PC-3 (cell line): ENCODE measurements at regions not wholly inside any gene's neighbourhood (a gene's known extent, or its start where the extent isn't known, plus 50 kb on each side); places are given as distances from the start of the nearest gene placed in this dataset.

Source experiments
- ATAC-seq: fragments of 200-7000 bp; cut with Tn5 transposase; 2 replicates; pipeline ENCODE4 v1.9.1; 2020; ENCODE audit warnings: mild to moderate bottlenecking, moderate library complexity
- BruUV-seq: library from RNA; stranded (reverse); fragments of 400-500 nt; replicated peaks from 2 replicates; lab custom pipeline; 2021; lab: Mats Ljungman, UMichigan
- CTCF ChIA-PET: fragments of 300-600 bp; sonication (Branson Sonifier 250); formaldehyde crosslinking; loops from one replicate; lab custom pipeline; 2022; ENCODE audit warnings: antibody characterized with exemption; lab: Charles Lee
- POLR2A ChIA-PET: fragments of 300-600 bp; sonication (Branson Sonifier 250); formaldehyde crosslinking; loops from one replicate; lab custom pipeline; 2022; ENCODE audit warnings: antibody characterized with exemption; ENCODE audit not compliant: unreplicated experiment; lab: Charles Lee
- DNase-seq: peaks from one replicate; pipeline ENCODE4 v3.0.0-alpha.2; 2015
- H2AFZ ChIP-seq: fragments of 300-600 bp; sonication (generic); 2 replicates; pipeline ENCODE4 v1.6.0; 2016; ENCODE audit warnings: antibody characterized with exemption, low read length
- H3F3A ChIP-seq: fragments of 300-600 bp; sonication (generic); one replicate; pipeline ENCODE4 v1.6.0; 2017; ENCODE audit warnings: antibody characterized with exemption, low read length, control low read depth, mild to moderate bottlenecking; ENCODE audit not compliant: unreplicated experiment
- H3K27ac ChIP-seq: fragments of 300-600 bp; sonication (generic); 2 replicates; pipeline ENCODE4 v1.5.1; 2016; ENCODE audit warnings: mild to moderate bottlenecking, low read length
- H3K27me3 ChIP-seq: fragments of 300-600 bp; sonication (generic); 2 replicates; pipeline ENCODE4 v1.6.1; 2016; ENCODE audit warnings: low read length, mixed read lengths
- H3K36me3 ChIP-seq: fragments of 300-600 bp; sonication (generic); 2 replicates; pipeline ENCODE4 v1.6.1; 2016; ENCODE audit warnings: low read depth, mixed run types, low read length, mixed read lengths
- H3K4me1 ChIP-seq: fragments of 300-600 bp; sonication (generic); 2 replicates; pipeline ENCODE4 v1.5.1; 2016; ENCODE audit warnings: low read length; ENCODE audit not compliant: insufficient read depth
- H3K4me2 ChIP-seq: fragments of 300-600 bp; sonication (generic); 2 replicates; pipeline ENCODE4 v1.6.0; 2016; ENCODE audit warnings: low read length
- H3K4me3 ChIP-seq: fragments of 300-600 bp; sonication (generic); 2 replicates; pipeline ENCODE4 v1.5.1; 2016; ENCODE audit warnings: mild to moderate bottlenecking, low read length, mixed read lengths
- H3K79me2 ChIP-seq: fragments of 300-600 bp; sonication (generic); 2 replicates; pipeline ENCODE4 v1.6.1; 2017; ENCODE audit warnings: low read length, mixed read lengths
- H3K9ac ChIP-seq: fragments of 300-600 bp; sonication (generic); 2 replicates; pipeline ENCODE4 v1.6.0; 2016; ENCODE audit warnings: mild to moderate bottlenecking, low read length
- H3K9me2 ChIP-seq: fragments of 300-600 bp; sonication (generic); replicated peaks from 2 replicates; pipeline ENCODE4 v1.6.1; 2016; ENCODE audit warnings: mixed run types, low read length, mixed read lengths
- H3K9me3 ChIP-seq: fragments of 300-600 bp; sonication (generic); 2 replicates; pipeline ENCODE4 v1.6.1; 2016; ENCODE audit warnings: low read length, mixed read lengths
- H4K20me1 ChIP-seq: fragments of 300-600 bp; sonication (generic); 2 replicates; pipeline ENCODE4 v1.6.1; 2016; ENCODE audit warnings: low read length, mixed read lengths
- EZH2 ChIP-seq: fragments of 300-600 bp; sonication (generic); IDR thresholded peaks from one replicate; pipeline ENCODE4 v1.6.1; 2017; ENCODE audit warnings: antibody characterized with exemption, mild to moderate bottlenecking, low read length; ENCODE audit not compliant: unreplicated experiment
- EZH2phosphoT487 ChIP-seq: fragments of 300-600 bp; sonication (generic); IDR thresholded peaks from 2 replicates; pipeline ENCODE4 v1.6.1; 2018; ENCODE audit warnings: mild to moderate bottlenecking, antibody characterized with exemption, low read length, borderline replicate concordance
- intact Hi-C: fragments of 100-400 bp; cut with micrococcal nuclease; formaldehyde crosslinking; loops from 2 replicates; pipeline ENCODE4 v1.9.0; 2023
- TF ChIP-seq, protein P1 (sequence below): fragments of 300-600 bp; sonication (generic); conservative IDR thresholded peaks from 2 replicates; pipeline ENCODE4 v1.5.1; 2017; ENCODE audit warnings: antibody characterized with exemption, low read depth, mild to moderate bottlenecking, low read length

DNA sequence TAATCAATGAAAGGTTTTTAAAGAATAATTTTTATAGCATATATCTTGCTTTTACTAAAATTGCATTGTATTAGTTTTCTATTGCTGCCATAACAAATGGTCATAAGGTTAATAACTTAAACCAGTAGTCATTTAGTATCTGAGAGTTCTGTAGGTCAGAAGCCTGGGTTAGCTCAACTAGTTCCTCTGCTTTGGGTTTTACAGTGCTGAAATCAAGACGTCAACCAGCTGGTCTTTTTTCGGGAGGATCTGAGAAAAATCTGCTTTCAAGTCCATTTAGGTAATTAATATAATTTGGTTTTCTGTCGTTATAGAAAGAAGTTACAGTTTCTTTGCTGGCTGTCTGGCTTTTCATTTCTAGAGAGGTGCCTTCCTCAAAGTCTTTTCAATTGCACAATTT is 577.7 kb downstream of the MRPL39 start:
- H3K79me2 ChIP-seq = no peaks in the 10 kb centered on the region
- no peaks in the 10 kb centered on the region for H3K4me1 ChIP-seq
- H2AFZ ChIP-seq = no peak overlapping the region
- H3K4me3 ChIP-seq = no peak overlapping the region
- no peaks in the 10 kb centered on the region for H3K9me3 ChIP-seq
- no TSS peak for BruUV-seq
- no peaks in the 10 kb centered on the region for H3F3A ChIP-seq
- H3K27me3 ChIP-seq = no peaks in the 10 kb centered on the region
- ChIA-PET POLR2A (no interaction called here), CTCF (no interaction called here)
- ATAC-seq = no peak
- H4K20me1 ChIP-seq = no peaks in the 10 kb centered on the region
- no peak overlapping the region for H3K27ac ChIP-seq
- TF ChIP-seq, protein P1, sequence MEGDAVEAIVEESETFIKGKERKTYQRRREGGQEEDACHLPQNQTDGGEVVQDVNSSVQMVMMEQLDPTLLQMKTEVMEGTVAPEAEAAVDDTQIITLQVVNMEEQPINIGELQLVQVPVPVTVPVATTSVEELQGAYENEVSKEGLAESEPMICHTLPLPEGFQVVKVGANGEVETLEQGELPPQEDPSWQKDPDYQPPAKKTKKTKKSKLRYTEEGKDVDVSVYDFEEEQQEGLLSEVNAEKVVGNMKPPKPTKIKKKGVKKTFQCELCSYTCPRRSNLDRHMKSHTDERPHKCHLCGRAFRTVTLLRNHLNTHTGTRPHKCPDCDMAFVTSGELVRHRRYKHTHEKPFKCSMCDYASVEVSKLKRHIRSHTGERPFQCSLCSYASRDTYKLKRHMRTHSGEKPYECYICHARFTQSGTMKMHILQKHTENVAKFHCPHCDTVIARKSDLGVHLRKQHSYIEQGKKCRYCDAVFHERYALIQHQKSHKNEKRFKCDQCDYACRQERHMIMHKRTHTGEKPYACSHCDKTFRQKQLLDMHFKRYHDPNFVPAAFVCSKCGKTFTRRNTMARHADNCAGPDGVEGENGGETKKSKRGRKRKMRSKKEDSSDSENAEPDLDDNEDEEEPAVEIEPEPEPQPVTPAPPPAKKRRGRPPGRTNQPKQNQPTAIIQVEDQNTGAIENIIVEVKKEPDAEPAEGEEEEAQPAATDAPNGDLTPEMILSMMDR = no peak
- TF ChIP-seq EZH2 = no peak
- TF ChIP-seq EZH2phosphoT487 = no peak
- intact Hi-C loops = no loop called here
- no peak overlapping the region for H3K9ac ChIP-seq
- DNase-seq = no peak
- no peaks in the 10 kb centered on the region for H3K9me2 ChIP-seq
- H3K36me3 ChIP-seq = no peaks in the 10 kb centered on the region
- H3K4me2 ChIP-seq = no peak overlapping the region

DNA sequence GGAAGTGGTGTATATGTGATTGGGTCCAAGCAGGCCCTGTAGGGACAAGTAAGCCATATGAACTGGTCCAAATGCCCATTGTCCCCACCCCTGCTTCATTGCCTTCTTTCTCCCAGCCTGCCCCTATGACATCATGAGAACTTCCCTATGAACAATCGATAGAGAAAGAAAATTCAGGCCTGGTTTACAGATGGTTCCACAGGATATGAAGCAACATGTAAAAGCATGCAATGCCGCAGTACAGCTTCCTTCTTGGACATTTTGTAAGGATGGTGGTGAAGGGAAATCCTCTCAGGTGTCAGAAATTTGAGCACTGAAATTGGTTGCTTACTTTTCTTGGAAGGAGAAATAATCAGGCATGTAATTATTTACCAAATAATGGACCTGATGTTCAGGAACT is 581.7 kb downstream of the MRPL39 start:
- Histone ChIP-seq H3K9me3 (no peaks in the 10 kb centered on the region), H4K20me1 (no peaks in the 10 kb centered on the region), H3K27me3 (no peaks in the 10 kb centered on the region), H3K9me2 (no peaks in the 10 kb centered on the region), H2AFZ (no peak overlapping the region), H3K79me2 (no peaks in the 10 kb centered on the region), H3K4me2 (no peak overlapping the region), H3K27ac (no peak overlapping the region), H3K4me1 (no peaks in the 10 kb centered on the region), H3K36me3 (no peaks in the 10 kb centered on the region), H3F3A (no peaks in the 10 kb centered on the region), H3K4me3 (no peak overlapping the region), H3K9ac (no peak overlapping the region)
- no TSS peak for BruUV-seq
- intact Hi-C loops = no loop called here
- no peak for TF ChIP-seq EZH2phosphoT487
- TF ChIP-seq, protein P1 = no peak
- TF ChIP-seq EZH2 = no peak
- POLR2A ChIA-PET = no interaction called here
- ATAC-seq (no peak), DNase-seq (no peak)
- CTCF ChIA-PET = no interaction called here

DNA sequence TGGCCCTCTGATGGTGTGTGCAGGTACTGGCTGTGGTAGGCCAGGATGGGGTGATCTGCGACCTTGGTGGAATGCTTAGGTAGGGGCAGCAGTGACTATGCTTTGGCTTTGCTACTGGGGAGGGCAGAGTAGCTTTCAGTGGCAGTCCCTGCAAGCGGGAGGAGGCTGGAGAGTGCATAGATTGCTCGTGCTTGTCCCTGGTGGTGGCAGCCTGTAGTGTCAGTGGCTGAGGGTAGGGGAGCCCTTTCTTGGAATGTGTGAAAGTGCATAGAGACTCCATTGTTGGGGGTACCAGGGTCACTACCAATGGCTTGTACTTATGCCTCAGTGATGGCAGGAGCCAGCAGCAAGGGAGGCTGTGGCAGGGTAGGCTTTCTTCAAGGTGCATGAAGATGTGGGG is 582.6 kb downstream of the MRPL39 start:
- ChIA-PET POLR2A (no interaction called here), CTCF (no interaction called here)
- no TSS peak for BruUV-seq
- H3K9ac ChIP-seq = no peak overlapping the region
- H3K4me3 ChIP-seq = no peak overlapping the region
- H2AFZ ChIP-seq = no peak overlapping the region
- H3K79me2 ChIP-seq = no peaks in the 10 kb centered on the region
- no peaks in the 10 kb centered on the region for H4K20me1 ChIP-seq
- intact Hi-C loops = no loop called here
- no peaks in the 10 kb centered on the region for H3K36me3 ChIP-seq
- no peak for TF ChIP-seq EZH2phosphoT487
- TF ChIP-seq EZH2 = no peak
- TF ChIP-seq, protein P1 = no peak
- H3K27me3 ChIP-seq = no peaks in the 10 kb centered on the region
- H3K27ac ChIP-seq = no peak overlapping the region
- H3K4me2 ChIP-seq = no peak overlapping the region
- no peaks in the 10 kb centered on the region for H3K9me3 ChIP-seq
- no peaks in the 10 kb centered on the region for H3K4me1 ChIP-seq
- H3F3A ChIP-seq = no peaks in the 10 kb centered on the region
- no peak for ATAC-seq
- no peak for DNase-seq
- H3K9me2 ChIP-seq = no peaks in the 10 kb centered on the region
